HG02840 (cell line): ENCODE measurements at regions not wholly inside any gene's neighbourhood (a gene's known extent, or its start where the extent isn't known, plus 50 kb on each side); places are given as distances from the start of the nearest gene placed in this dataset.

Experiments
- ATAC-seq: cut with Tn5 transposase; IDR thresholded peaks from one replicate; pipeline ENCODE4 v1.9.1; 2021; ENCODE audit warnings: mild to moderate bottlenecking, moderate library complexity, moderate number of reproducible peaks; ENCODE audit not compliant: unreplicated experiment, low FRiP score

- no peak for ATAC-seq
Observed at GRCh38 chr5:57711471-57711870, 228.9 kb upstream of the ACTBL2 start.

GRCh38 chr5:57710126-57710525, 227.5 kb upstream of the ACTBL2 start:
- no peak for ATAC-seq

DNA sequence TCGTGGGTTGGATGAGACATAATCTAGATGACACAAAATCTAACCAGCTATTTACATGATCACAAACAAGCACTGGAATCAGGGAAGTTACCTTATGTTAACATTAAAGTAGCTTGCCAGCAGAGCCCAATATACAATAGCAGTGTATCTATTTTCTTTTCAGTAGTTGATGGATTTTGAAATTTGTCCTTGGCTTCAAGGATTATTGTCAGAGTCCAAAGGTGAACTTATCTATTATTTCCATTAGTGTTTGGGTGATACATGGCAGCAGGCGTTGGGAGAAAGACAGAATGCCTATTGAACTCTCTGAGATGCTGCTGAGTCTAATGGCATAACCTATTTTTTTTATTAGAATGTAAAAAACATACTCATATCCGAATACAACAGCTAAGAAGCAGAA, 223.2 kb upstream of the ACTBL2 start:
- no peak for ATAC-seq

- no peak for ATAC-seq
Observed at GRCh38 chr5:57703721-57704120, 221.1 kb upstream of the ACTBL2 start.

GRCh38 chr5:57700484-57700883, 217.9 kb upstream of the ACTBL2 start:
- ATAC-seq, result no peak

GRCh38 chr5:57700072-57700471, 217.5 kb upstream of the ACTBL2 start:
- no peak for ATAC-seq

DNA sequence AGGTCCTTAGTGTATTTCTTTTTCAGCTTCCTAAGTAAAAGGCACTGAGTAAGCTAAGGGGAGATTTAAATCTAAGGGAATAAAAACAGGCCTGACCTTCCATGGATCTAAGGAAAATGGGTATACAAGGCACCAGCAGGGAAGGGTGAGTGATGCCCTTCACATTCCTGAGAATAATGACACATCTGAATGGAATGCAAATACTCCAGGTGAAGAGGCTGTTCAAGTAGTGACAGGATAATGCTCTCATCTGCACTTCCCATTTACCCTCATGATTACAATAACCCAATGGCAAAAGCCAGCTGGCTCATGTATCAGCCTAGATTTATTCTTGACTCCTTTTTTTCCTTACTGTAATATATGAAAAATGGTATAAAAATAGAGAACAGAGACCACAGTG, 216.2 kb upstream of the ACTBL2 start:
- no peak for ATAC-seq

- no peak for ATAC-seq
Observed at GRCh38 chr5:57698086-57698485, 215.5 kb upstream of the ACTBL2 start.

GRCh38 chr5:57696825-57697570, 214.4 kb upstream of the ACTBL2 start:
- no peak for ATAC-seq

DNA sequence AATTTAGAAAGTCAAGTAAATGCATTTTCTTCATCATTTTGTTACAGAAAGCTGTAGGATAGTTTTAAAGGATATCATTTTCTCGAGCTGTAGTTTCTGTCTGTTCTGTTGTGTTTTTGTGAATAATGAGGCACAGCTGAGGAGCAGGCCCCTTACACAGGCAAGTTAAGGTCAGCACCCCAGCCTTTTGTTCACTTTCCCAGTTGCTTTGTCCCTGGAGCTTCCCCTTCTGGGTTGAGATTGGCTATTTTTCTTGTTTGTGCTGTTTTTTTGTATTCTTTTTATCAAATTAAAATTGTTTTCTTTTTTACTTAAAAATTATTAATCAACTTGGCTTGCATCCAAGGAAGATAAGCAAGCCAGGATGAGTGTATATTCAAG, 213.8 kb upstream of the ACTBL2 start:
- ATAC-seq, result no peak

DNA sequence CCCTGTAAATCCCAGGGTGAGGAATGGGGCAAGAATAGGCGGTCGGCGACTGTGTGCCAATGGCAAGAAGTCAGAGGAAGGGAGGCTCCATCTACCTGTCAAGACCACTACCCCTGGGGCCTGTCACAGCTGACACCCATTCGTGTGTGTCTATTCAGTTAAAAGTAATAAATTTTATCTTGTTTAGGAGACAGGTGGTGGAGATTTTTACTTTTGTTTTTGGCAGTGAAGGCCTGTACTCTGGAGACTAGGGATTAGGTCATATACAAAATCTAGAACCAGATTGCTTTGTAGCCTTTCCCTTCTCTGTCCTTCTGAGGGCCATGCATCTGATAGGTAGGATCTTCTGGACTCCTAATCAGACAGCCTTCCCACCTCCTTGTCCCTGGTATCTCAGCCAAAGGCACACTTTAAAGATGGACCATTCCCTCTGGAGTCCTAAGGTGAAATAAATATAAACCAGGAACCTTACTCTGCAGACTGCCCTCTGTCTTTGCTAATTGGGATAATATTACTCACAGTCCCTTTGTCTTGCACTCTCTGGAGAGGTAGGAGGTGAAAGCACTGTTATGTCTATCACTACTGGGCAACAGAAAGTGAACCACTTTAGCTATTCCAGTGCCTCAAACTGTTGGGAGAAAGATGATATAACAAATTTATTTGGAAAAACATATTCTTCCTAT, 213.2 kb upstream of the ACTBL2 start:
- no peak for ATAC-seq

DNA sequence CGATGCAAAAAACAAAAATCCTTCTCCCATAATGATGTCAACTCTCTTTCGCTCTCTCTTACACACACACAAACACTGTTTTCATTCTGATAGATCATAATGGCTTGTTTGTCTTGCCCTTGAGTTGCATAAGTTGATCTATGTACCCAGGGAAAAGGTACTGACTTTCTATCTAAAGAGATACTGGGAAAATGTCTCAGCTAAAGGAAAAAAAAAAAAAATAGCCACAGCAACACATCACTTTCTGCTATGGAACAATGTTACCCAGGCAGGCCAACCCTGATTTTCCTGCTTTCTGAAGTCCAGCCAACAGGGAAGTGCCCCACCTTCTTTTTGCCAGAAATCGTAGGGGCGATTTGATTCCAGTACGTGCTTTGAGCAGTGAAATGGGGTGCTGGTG, 212.6 kb upstream of the ACTBL2 start:
- no peak for ATAC-seq

- ATAC-seq, result no peak
Observed at GRCh38 chr5:57693488-57694305, 211.1 kb upstream of the ACTBL2 start.

DNA sequence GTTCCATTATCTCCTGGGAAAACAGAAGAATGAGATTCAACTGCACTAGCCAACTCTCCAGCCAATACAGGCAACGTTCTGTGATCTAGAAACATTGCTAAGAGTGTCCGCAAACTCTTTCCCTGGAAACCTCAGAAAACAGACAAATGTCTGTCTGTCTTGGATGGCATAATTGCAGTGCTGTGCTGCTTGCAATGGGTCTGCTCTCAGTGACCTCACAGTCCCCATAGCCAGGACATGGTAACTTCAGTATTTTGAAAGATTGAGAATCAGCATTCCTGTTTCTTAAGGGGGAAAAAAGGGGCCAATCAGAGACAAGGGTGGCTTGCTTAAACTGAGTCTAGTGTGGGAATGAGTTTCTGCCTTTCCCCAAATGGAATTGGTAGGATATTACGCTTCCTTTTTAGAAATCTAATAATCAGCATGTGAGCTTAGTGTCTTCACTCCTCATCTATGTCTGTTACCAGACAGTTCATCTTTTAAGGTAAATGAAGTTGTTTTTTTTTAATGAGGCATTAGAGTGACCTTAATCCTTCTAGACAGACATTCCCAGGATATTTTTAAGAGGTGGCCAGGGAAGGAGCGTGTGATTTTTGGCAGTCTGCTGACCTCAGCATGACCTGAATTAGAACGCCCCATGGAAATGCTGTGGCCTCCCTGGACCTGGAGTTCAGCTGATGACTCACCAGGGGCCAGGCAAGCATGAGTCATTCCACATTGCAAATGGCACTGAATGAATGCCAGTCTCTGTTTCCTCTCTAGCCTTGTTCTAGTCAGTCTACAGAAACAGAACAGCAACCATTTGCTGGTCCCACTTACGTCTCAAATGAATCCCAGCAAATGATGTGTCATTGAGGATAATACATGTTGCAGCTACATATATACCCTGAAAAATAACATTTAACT, 210.2 kb upstream of the ACTBL2 start:
- ATAC-seq, result no peak

DNA sequence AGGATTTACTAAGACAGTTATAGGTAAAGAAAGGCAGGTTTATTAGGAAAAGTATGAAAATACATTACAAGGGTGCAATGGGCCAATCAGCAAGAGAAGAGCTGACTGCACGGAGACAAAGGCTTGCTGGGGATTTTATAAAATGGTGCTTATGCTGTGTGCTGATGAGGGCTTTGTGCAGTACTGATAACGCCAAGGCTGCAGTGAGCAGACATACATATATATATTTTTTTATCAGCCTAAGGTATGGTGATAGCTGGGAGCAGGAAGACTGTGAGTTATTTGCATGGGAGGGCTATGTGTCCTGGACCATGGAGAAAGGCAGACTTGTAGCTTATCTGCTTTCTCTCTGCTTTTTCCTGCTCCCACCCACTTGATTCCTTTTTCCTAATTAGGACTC, 208.1 kb upstream of the ACTBL2 start:
- no peak for ATAC-seq

DNA sequence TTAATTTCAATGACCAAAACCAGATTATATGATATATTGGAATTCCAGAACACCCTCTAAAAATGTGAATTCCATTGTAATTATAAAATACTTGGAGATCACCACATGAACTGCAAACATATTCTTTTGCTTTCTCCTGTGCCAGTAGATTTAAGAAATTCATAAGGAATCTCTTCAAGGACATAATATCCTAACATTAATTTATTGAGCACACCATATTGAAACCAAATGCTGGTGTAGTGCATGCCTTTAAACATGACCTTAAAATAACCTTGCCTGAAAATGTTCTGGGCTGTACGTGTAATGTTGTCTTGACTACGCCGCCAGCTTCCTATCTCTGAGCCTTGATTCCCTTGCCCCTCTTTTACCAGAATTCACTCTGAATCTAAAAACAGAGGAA, 205.0 kb upstream of the ACTBL2 start:
- no peak for ATAC-seq

- ATAC-seq, result no peak
Observed at GRCh38 chr5:57685516-57686255, 203.1 kb upstream of the ACTBL2 start.

DNA sequence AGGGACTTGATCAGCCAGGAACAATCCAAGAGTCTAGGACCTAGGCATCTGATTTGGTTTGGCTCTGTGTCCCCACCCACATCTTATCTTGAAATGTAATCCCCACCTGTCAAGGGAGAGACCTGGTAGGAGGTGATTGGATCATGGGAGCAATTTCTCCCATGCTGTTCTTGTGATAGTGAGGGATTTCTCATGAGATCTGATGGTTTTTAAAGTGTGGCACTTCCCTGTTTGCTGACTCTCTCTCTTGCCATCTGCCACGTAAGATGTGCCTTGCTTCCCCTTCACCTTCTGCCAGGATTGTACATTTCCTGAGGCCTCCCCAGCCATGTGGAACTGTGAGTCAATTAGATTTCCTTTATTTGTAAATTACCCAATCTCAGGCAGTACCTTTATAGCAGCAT, 201.7 kb upstream of the ACTBL2 start:
- ATAC-seq, result no peak

DNA sequence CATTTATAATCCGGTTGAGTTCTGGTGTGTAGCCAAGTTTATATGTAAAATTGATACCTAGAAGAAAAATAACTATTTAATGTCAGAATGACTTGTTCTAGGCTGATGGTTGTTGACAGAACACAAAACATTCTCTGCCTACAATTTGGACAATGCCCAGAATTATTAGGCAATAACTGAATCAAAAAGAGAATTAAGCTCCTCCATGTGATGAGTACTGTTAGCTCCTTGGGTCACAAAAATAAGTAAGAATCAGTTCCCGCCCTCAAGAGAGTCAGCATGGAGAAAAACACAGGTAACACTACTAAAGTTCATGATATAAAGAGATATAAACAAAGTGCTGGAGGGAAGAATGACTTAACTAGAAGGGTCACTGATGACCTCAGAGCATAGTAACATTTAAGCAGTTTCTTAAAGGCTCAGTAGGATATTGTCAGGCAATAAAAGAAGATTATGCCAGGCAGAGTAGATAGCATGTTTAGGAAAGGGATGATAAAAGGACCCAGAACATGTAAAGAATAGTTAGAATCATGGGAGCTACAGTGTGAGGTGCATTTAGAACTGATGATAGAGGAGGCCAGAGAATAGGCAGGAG, 200.5 kb upstream of the ACTBL2 start:
- no peak for ATAC-seq
